HG03342 (cell line): ENCODE measurements at regions not wholly inside any gene's neighbourhood (a gene's known extent, or its start where the extent isn't known, plus 50 kb on each side); places are given as distances from the start of the nearest gene placed in this dataset.
"Not testable (repeated sequence)": the region's sequence is repeated elsewhere in the genome, so short reads cannot be mapped to it uniquely, and the experiment has no call there.

ENCODE experiments used
- ATAC-seq: cut with Tn5 transposase; IDR thresholded peaks from one replicate; pipeline ENCODE4 v1.9.1; 2021; ENCODE audit warnings: mild to moderate bottlenecking, moderate library complexity; ENCODE audit not compliant: unreplicated experiment

DNA sequence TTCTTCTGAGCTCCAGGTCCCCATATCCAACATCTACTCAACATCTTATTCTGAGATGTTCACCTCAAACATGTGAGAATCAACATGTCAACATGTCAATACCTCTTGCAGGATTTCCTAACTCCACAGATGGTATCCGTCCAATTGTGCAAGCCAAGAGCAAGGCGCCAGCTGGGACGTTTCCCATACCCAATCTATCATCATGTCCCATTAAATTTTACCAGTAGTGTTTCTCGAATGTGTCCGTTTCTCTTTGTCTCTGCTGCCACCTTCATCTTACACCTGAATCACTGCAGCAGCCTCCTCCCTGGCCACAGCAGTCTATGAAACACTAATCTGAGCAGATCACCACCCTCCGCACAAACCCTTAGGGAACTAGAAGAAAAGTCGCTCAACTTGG, 78.0 kb upstream of the RPS6KA2 start:
- no peak for ATAC-seq

DNA sequence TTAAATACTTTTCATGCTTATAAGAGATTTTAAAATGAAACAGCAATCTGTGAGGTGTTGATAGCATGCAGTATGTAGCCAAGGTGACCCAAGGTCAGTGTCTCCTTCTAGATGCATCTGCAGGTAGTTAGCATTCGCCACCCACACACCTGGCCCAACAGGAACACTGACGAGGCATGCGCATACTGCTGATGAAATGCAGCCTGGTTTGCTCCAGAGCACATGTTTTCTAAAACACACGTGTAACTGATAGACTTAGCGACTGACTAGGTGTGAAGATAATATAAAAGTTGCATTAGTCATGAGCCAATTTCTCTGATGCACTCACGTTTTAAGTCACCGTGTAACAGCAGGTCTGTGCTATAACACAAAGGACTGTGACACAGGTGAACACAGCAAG, 77.1 kb upstream of the RPS6KA2 start:
- no peak for ATAC-seq

DNA sequence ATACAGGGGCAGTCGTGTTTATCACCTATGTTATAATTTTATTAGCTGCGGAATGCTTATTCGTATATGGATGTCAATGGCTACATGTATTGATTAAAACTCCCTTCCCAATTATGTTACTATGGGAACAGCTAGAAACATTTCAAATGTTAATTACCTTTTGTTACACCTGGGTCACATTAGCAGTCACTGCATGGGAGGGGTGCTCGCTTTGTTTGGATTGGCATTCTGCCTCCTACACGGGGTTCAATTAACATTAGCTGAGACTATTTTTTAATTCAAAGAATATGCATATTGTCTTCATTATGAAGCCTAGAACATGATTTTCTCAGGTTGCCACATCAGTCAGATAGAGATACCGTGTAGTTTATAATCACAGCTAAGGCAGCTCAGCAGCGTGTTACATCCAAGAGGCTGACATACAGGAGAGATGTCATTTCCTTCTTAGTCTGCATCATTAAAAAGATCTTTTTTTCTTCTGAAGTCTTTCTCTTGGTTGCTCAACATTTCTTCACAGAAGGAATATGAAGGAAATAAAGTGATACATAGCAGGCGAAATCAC, 76.2 kb upstream of the RPS6KA2 start:
- no peak for ATAC-seq

DNA sequence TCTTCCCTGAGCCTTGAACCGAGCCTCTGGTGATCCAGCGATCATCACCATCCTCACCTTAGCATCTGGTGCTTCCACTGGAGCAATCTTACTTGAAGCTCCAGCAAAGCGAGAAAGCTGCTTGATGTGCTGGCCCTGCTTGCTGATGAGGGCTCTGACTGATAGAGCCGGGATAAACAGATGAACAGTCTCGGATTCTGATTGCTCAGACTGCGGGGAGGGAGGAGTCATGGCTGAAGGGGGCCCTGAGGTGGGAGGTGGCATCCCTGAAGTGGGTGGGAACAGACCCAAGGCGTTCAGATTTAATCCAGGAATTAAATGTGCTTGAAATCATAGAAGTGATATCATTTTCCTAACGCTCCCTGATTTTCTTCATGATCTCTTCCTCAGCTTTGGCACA, 74.4 kb upstream of the RPS6KA2 start:
- ATAC-seq: not testable (repeated sequence)

DNA sequence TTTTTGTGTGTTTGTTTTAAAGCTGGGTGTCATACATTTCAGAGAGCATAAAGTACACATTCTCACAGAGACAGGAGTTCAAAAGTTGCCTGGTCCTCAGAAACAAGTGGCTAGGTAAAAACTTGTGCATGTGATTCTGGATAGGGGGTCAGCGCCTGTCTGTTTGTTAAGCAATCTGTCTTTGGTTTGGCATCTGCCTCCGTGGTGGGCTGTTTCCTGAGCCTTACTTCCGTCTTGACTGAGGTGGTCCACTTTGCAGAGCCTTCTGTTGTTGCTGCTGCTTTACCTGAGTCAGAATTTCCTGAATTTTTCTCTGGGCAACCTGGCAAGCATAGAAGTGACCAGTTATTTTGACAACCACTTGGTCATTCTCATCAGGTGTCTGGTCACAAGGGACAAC, 73.8 kb upstream of the RPS6KA2 start:
- ATAC-seq: not testable (repeated sequence)

DNA sequence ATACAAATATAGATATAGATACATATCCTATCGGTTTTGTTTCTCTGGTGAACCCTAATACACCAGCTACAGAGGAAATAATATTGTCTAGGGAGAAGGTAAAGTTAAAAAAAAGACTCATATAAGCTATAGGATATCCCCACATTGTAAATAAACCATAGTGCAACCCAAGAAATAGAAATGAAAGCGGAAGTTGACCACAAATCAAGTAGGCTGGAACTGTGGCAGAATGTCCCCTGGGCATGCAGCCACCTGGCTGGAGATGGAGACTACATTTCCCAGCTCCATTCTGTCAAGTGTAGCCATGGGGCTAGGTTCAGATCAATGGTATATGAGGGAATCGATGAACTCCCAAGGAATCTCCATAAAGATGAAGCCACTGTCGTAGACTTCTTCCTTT, 70.1 kb upstream of the RPS6KA2 start:
- ATAC-seq: no peak

DNA sequence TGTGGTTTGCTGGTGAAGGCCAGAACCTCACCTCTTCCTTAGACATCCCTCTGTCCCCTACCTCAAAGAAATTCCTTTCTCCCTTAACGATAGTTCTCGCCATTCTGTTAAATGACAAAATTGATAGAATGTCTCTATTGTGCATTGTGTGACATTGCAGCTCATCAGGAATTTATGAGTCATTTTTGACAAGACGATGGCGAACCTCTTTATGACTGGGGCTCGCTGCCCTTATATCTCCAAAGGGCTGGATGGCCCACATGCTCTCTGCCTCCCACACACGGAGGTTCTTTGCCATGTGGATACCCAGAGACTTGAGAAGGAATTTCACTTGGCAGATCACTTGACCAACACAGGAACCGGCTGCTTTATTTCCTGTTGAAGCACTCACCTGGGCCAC, 66.8 kb upstream of the RPS6KA2 start:
- no peak for ATAC-seq

DNA sequence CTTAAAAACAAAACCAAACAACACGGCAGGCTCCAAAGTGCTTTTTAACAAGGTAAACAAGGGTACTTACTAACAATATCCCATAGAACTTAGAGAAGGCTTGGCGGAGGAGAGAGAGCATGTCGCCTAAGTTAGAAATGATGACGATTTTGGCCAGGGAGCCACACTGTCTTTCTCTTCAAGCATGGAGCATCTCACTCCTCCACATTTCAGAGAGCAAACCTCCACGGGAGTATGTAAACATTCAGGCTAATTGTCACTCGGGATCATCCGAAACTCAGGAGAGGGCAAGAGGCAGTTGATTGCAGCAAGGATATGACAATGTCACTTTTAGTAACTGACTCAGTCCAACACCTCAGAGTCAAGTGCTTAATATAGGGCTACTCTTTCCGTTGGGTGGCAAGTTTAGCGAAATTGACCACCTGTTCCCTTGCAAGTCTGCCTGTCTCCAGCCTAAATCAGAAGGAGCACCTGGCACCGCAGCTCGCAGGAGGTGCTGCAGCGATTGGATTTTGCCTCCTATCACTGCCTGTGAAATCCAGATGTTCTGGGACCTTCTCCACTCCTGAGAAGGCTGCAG, 65.8 kb upstream of the RPS6KA2 start:
- no peak for ATAC-seq

DNA sequence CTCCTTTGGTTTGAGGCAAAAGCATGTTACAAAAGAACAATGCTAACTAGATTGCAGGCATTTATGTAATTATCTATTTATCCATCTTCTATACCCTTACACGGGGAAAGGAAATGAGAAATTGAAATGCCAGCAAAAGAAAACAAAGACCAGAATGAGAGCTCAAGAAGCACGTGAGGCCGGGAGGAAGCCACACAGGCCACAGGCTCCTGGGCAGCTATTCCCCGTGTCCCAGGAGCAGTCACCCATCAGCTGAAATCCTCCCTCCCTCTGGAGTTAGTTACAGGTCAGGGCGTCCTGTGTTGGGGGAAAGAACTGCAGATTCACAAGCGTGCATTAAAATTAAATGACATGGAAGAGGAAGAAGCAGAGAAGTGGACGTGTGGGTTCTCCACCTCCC, 64.7 kb upstream of the RPS6KA2 start:
- ATAC-seq: no peak

DNA sequence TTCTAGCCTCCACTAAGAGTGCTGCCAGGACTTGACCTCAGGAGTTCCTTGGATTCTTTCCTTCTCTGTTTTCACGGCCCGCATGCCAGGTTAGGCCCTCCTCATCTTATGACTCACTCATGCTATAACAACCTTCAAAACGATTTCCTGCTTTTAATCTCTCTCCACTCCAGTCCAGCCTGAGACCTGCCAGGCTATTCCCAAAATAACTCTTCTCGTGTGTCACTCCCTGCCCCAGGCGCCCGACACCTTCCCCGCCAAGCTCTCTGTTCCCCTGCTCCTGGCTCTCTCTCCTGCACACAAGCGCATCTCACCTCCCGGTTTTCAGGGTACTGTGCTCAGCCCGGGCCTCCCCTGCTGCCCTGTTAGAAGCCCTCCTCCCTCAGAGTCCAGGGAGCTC, 64.1 kb upstream of the RPS6KA2 start:
- ATAC-seq: no peak

DNA sequence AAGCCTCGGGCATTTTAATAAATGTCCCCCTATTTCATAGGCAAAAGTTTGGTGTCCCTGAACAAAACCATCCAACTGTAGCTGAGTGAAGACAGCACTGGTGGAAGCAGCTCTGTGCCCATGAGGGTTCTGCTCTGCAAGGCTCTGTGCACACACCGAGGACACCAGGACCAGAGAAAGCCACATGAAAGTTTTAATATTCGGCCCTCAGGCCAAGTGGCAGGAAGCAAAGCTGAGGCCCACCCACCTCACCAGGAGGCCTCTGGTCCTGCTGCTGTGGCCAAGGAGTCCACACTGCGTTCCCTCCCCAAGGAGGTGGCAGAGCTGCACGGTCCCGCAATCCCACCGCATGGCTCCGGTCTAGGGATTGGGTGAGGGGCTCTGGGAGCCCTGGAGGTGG, 62.6 kb upstream of the RPS6KA2 start:
- ATAC-seq: no peak

DNA sequence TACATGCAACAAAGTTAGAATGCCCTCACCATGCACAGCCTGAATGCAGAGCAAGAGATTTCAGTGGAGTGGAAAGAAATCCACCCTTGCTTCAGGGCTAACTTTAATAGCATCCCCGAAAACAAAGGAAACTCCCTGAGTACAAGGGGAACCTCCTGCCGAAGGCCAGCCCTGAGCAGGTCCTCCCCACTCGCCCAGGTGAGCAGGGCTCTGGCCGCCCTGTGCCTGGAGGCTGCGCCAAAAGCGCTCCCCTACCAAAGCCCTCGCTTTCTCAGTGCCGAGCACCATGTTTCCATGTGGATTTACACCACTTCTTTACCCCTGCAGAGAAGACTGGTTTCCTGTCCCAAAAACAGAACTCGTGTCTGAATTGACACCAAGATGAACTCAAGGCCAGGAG, 61.9 kb upstream of the RPS6KA2 start:
- no peak for ATAC-seq

DNA sequence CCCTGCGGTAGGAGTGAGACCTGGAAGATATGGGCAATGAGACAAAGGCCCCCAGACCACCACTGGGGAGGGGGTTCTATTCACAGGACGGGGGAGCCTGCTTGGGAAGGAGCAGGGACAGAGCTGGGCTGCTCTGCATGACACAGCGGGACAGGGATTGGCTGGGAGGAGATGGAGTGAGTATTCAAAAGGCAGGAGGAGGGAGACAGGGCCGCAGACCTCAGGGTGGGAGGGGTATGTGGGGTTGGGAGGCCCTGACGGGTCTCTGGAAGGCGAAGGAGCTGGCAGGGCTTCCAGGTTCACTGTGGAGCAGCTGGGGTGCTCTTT, 60.8 kb upstream of the RPS6KA2 start:
- ATAC-seq: no peak

DNA sequence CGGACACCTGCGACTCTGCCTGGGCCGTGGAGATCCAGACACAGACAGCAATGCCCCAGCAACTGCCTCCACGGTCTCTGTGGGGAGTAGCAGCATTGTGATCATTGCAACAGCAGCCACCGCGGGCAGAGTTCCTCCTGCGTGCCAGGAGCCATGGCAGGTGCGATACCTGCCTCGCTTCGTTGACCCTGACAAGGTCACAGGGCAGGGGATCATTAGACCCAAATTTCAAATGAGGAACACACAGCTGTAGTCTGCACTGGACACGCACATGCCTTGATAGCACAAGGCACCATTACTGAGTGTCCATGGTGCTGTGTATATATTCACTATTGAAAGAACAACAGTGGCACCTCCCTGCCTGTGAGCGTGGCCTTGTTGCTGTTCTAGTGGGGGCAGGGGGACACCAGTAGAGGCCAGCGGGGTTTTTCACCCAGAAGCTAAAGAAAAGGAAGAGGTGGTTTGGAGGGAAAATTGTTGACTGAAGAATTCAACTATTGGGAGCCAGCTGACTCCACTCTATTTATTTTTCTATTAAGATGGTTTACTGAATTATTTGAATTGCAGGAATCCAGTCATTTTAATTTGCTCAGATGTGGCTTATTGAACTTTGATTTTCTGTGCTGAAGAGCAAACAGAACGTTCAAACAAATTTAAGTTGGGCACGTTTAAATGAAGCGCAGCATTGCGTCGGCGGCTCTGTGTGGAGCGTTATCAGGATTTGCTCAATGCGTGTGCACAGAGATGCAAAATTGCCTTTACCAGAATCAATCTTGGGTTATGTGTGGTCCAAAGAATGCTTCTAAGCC, 60.2 kb upstream of the RPS6KA2 start:
- no peak for ATAC-seq

DNA sequence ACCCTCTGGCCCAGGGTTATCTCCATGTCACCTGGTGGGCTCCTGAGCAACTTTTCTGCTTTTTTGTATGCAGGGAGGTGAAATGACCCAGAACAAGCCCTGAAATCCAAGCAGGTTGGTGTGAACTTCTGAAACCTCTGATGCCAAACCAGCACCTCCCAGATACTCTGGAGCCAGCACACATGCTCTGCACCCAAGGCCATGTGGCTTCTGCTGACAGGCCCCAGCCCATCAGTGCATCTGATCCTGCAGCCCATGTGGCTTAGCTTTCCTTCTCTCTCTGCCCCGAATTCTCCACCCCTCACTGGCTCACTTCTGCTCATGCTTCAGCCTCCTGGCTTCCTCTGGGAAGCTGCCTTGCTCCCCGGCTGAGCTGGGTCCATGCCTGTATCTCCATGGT, 59.3 kb upstream of the RPS6KA2 start:
- no peak for ATAC-seq

DNA sequence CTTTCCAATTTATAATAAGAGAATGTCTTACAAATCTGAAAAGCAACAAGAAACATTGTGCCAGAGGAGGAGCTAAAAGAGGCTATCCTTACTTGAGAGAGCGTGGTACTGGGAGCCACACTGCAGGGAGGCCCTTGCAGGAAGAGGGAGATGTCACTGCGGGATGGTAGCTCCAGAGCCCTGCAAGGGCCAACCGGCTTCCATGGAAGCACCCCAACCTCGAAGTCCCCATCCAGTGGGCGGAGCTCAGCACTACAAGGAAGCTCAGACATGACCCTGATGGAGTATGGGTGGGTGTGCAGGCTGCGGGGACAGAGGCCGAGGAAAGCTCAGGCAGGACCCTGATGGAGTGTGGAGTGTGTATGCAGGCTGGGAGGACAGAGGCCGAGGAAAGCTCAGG, 57.8 kb upstream of the RPS6KA2 start:
- no peak for ATAC-seq

DNA sequence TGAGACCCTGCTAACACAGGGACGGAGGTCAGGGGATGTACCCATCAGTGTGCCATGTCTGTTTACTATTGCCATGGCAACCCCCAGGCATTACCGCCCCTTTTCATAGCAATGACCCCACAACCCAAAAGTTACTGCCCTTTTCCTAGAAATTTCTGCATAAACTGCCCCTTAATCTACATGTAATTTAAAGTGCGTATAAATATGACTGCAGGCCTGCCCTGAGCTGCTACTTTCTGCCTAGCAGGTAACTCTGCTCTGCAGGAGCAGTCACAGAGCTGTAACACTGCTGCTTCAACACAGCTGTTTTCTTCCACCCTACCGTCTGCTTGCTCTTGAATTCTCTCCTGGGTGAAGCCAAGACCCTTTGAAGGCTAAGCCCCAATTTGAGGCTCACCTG, 57.1 kb upstream of the RPS6KA2 start:
- ATAC-seq: no peak

DNA sequence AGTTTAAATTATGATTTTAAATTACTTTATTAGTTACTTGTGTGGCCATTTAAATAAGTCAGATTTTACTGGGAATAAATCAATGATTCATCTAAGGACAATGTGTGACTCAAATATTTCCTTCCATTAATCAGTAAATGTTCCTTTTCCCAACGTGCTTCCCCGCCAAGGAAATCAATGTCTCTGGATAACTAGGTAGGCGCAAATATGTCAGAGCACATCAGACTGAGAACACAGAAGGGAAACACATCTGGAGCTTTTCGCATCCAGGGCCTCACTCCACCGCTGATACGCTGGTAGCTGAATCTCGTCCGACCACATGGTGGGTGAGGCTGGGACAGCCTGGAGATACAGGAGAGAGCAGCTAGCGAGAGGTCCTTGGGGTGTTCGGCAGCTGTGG, 56.4 kb upstream of the RPS6KA2 start:
- ATAC-seq: no peak

DNA sequence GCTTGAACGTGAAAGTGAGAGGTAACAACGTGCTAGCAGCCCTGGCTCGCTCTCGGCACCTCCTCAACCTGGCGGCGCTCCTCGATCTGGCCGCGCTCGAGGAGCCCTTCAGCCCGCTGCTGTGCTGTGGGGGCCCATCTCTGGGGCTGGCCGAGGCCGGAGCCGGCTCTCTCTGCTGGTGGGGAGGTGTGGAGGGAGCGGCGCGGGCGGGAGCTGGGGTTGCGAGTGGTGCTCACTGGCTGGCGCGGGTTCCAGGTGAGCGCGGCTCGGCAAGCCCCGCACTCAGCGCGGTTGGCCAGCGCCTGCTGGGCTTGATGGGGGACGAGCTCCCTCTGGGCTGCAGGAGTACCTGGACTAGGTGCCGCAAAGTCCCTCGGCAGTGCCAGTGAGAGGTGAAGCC, 52.5 kb upstream of the RPS6KA2 start:
- no peak for ATAC-seq

DNA sequence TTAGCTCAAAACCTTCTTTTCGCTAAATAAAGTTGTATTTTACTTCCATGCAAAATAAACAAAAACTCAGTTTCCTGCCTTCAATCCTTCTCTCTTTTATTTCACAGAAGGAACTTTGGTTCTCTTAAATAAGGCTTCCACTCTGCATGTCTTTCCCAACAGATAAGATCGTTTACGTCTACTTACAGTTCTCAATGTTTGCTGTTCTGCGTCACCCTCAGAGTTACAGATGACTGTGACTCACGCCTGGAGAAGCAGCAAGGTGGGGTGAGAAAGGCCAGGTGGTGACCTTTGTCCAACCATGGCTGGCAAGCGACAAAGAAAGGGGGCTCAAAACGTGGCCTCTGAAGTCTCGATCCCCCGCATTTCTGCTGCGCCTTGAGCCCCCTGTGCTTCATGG, 51.4 kb upstream of the RPS6KA2 start:
- ATAC-seq: no peak

DNA sequence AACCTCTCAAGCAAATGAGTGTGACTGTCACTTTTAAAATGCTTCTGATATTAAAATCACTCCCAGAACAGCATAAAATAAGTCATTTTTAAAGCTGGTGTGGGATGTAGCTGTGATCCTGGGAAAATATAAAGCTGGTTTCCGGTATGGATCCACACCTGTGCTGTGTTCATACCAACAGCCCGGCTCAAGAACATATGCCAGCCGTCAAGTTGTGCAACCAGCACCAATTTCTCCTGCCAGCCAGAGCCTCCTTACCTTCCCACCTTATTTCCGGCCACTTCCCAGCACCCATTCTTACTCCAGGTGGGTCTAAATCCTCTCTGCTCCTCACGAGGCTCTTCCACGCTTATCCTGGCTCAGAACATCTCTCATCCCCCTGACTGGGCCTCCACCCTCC, 50.9 kb upstream of the RPS6KA2 start:
- ATAC-seq: no peak
